Stimulated activated CD4-positive, alpha-beta T cell treated with anti-CD3 and anti-CD28 coated beads, Interleukin-4, amount 100 ng/mL, for 4 hours (primary cell): ENCODE measurements at regions not wholly inside any gene's neighbourhood (a gene's known extent, or its start where the extent isn't known, plus 50 kb on each side); places are given as distances from the start of the nearest gene placed in this dataset.
"Not testable (repeated sequence)": the region's sequence is repeated elsewhere in the genome, so short reads cannot be mapped to it uniquely, and the experiment has no call there.

Experiments
- DNase-seq, 2 experiments: peaks; one replicate each; pipeline ENCODE4 v3.0.0-alpha.2; 2020

DNA sequence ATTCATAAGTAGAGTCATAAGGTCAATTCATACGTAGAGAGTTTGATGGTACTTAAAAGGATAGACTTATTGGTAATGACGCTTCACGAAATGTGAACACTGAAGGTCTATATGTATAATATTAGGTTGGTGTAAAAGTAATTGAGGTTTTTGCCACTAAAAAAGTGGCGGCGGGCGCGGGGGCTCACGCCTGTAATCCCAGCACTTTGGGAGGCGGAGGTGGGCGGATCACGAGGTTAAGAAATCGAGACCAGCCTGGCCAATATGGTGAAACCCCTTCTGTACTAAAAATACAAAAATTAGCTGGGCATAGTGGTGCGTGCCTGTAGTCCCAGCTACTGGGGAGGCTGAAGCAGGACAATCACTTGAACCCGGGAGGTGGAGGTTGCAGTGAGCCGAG is 1721.1 kb downstream of the SUCLG1 start:
- DNase-seq: not testable (repeated sequence)

DNA sequence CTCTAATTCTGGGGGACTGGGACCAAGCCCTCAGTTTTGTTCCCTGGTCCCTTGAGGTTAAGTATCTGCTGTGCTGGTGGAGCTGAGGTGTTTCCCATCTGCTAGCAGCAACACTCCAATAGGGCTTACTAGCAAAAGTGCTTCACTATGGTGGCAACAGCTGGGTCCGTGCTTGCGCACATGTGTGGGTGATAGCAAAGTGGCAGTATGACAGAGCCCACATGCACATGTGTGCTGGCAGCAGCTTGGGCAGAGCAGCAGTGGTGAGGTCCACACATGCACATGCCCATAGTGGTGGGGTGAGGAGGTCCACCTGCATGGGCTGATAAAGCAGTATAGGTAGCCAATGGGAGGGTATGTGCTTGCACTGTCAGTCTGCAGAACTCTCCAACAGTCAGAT is 1723.7 kb downstream of the SUCLG1 start:
- no peak for DNase-seq

DNA sequence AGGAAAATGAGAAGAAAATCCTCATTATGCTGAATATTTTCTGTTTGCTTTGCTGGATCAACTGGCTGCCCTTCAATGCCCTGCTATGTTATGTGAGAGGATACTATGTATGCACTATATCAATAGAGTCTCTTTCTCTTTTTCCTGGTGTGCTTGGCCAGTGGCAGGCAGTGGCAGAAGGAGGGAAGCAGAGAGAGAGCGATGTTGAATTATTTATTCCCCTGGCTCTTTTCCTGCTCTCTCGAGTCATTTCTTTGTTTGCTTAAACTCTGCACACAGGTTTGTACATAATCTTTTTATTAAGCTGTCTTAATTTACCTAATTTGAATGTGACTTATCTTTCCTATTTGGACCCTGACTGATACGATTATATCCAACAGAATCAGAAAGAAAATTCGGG is 1727.3 kb downstream of the SUCLG1 start:
- DNase-seq: no peak

DNA sequence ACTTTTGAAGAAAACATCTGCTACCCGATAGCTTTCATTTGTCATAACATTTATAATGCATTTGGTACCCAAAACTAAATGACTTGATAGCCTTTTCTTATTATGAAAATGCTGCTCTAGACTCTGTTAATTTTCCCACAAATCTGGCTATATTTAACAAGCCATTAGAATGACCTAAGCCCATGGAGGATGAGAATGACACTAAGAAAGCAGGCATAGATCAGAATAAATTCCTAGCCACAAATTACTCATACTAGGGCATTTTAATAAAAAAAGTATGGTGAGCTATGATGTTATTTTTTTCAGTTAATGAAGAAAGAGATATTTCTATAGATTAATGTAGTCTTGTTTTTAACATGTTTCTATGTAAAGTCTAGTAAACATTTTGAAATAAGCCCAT is 1728.3 kb downstream of the SUCLG1 start:
- DNase-seq: no peak

DNA sequence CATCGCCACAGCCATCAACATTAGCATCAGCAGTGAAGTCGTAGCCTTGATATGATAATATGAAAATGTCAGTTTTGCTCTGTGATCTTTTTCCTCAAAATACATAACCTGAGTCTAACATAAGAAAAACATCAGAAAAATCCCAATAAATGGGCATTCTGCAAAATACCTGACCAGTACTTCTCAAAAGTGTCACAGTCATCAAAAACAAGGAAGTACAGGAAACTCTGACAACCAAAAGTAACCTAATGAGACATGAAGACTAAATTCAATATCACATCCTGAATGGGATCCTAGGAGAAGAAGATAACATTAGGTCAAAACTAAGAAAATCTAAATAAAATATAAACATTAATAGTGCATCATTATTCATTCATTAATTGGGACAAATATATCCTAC is 1731.0 kb downstream of the SUCLG1 start:
- DNase-seq: no peak

DNA sequence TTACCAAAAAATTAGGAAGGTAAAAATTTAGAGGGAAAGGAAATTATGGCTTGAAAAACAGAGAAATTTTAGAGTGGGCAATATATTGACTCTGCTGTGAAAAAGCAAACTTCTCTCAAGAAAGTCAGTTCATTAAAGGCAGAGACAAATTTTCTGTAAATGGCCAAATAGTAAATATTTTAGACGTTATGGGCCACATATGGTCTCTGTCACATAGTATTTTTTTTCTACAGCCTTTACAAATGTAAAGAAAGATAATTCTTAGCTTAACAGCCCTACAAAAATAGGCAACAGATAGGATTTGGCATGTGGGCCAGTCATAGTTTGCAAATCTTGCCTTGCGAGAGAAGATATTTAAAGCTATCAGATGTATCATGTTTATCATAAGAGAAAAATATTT is 1750.4 kb downstream of the SUCLG1 start:
- no peak for DNase-seq

DNA sequence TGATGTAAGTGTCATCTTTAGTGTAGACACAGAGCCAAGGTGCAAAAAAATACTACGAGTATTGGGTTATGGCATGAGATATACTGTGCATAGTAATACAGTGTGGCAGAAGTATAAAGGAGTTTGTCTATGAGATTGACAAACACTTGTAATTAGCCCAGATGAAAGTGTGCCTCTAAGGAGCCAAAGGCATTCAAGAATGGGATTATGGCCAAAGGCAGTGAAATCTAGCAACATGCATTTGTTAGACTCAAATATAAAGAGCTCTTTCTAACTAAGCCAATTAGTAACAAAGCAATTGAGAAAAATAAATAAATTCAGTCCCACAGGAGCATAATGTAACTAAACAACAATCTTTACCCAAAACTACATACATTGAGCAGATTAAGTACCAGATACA is 1761.8 kb downstream of the SUCLG1 start:
- DNase-seq: no peak

DNA sequence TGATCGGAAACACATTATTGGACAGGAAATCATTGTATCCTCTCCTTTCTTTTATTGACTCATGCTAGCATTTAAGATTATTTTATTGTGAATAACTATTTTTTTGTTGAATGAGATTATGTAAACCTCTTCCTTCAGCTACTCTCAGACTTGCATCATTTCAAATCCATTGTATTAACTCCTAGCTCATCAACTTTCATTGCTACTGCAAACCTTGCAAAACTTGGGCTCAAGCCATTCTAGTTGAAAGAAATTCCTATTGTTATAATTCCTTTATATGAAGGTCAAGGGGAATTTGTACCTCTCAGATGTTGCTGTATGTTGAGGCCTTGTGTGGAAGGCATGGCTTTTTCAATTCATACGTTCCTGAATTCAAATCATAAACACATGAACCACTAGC is 1764.6 kb downstream of the SUCLG1 start:
- DNase-seq: no peak

DNA sequence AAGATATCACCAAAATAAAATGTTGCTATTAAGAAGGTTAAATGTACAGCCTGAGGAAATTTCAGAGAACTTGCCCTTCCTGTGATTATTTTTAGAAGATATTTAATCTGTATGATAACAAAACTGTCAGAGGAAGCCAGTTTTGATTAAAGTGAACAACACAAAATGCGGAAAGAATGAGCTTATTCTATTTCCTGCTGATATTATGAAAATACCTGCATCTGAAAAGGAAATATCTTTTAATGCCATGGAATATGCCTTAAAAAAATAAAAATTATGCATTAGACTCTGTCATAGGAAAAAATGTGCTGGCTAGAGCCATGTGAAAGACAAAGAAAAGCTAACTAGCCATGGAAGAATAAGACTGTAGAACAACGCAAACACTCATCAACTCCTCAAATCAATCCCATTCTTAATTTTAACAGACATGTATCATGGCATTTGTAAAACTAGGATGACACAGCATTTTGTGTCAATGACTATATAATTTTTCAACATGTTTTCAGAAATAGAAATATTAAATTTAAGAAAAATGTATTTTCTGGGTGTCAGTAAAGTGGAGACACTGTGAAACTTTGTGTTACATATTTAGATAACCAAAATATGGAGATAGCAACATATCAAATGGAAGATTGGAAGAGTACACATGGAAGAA is 1768.2 kb downstream of the SUCLG1 start:
- DNase-seq: no peak

DNA sequence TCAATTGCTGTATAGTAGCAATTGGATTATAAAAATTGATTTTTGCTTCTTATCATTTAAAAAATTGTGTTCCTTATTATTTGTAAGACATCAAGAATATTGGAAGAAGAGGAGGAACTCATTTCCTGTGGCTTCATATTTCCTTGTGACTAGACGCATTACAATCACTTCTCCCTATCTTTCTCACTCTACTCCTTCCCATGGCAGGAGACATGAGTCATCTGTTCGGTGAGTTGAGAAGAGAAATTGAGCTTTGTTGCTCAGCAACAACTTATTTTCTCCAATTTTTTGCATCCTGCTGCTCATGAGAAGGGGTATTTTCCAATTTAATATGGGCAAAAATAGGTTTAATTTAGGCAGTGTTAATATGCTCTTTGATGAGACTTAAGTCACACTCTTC is 1783.9 kb downstream of the SUCLG1 start:
- no peak for DNase-seq

DNA sequence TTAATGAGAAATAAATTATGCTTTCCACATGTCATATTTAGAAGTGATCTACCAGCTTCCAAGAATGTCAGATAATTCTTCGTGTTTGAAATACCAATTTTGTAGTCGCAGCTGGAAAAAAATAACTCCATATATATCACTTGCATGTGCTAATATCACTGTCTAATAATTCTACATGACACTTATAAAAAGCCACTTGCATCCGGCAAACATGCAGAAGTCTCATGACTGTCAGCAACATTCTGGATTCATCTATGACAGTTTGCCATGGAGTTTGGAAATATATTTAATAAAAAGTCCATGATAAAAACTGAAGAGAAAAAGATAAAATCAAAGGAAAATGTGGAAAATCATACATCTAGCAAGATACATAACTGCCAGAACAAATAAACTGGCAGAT is 1784.4 kb downstream of the SUCLG1 start:
- no peak for DNase-seq

DNA sequence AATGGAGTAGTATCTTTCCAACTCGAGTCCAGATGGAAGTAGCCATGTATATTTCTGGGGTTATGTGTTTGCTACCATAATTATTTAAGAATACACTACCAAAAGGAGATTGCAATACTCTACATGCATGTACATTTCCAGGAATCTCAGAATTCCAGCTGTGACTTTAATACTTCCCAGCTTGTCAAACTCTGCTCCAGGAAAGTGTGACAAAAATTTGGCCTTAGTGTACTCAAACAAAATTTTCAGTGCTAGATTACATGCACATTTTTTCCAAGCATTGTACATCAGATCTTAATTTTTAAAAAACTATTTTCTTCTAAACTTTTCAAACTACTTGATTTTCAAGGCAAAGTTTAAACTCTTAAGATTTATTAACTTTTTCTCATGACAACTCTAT is 1791.6 kb downstream of the SUCLG1 start:
- no peak for DNase-seq

DNA sequence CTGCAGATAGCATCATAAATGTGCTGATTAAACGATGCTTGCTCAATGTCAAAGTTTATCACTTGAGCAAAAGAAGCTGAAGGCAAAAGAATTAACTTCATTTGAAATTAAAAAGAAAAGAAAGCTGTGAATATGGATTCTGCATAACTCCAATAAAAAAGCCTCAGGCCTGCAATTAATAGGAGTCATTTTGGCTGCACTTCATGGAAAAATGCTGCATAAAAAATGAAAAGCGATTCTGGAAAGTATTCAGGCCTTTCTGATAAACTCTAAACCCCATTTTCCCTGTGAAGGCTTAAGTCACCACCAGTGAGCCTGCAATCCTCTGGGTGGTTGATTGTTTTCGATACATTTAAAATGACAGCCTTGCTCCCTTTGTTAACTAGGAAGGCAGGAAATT is 1793.4 kb downstream of the SUCLG1 start:
- no peak for DNase-seq

DNA sequence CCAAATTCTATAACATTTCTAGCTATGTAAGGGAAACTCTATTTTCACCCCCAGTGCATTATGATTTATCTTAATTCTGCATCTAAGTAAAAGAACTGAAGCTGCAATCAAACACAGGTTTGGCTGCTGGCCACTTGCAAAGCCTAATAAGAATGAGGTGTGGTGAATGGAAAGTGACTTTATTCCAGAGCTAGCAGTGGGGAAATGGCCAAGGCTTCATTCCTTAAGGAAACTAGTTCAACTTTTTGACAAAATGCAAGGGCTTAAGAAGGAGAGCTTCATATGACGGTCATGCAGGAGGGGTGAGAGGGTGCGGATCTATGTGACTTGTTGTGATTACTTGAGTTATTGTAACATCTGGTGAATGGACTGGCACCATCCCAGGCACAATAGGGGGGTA is 1802.0 kb downstream of the SUCLG1 start:
- DNase-seq: no peak

DNA sequence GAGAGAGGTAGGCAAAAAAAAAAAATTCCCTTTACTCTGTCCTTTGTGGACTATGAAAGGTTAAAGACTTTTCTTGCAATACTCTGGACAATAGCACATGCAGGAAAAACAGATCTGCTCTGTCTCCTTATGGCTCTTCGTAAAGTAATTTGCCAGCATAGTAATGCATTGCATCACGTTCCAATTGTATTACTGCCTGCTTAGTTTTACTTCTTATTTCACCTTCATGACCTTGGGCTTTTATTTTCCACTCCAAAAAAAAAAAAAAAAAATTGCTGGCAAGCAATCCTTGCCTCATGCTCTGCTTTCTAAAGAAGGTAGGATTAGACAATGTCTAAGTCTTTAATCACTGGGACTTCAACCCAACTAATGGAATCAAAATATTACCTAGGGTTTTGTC is 1802.7 kb downstream of the SUCLG1 start:
- DNase-seq: no peak

DNA sequence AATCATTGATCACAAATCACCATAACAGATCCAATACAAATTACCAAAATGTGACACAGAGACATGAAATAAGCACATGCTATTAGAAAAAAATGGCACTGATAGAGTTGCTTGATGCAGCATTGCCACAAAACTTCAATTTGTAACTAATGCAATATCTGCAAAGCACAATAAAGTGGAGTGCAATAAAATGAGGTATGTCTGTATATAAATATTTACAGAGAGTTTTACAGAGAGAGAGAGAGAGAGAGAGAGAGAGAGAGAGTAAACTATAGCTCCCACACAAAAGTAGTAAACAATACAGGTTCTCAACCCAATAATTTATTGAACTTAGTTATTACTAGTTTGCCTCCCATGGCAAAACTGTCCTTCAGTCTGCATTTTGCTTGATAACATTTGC is 1807.0 kb downstream of the SUCLG1 start:
- no peak for DNase-seq

DNA sequence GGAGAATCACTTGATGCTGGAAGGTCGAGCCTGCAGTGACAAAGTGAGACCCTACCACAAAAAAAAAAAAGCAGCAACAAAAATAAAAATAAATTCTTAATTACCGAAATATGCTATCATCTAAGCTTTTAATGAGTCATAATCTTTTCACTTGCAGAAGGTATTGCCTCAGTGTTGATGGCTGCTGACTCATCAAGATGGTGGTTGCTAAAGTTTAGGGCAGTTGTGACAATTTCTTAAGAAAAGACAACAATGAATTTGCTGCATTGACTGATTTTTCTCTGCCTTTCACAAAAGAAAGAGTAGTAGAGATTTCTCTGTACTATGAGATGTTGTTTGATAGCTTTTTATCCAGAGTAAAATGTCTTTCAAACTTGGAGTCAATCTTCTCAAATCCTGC is 1809.0 kb downstream of the SUCLG1 start:
- no peak for DNase-seq

DNA sequence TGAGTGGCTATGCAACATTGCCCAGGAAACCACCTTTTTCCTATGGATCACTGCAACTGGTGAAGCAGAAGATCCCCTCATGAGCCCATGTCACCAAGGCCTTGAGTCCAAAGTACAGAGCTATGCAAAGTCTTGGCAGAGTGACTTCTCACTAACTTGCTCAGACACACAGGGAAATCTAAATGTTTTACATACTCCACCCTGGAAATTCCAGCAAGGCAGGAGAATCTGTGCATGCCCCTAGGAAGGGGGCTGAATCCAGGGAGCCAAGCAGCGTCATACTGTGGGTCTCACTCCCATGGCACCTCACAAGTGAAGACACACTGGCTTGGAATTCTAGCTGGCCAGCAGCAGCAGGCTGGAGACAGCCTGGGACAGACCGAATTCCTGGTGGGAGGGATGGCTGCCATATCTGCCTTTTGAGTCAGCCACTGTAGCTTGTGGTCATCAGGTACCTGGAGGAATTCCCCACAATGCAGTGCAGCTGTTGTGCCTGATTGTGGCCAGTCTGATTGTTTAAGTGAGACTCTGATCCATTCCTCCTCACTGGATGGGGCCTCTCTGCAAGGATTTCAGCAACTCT is 1817.4 kb downstream of the SUCLG1 start:
- DNase-seq: no peak

DNA sequence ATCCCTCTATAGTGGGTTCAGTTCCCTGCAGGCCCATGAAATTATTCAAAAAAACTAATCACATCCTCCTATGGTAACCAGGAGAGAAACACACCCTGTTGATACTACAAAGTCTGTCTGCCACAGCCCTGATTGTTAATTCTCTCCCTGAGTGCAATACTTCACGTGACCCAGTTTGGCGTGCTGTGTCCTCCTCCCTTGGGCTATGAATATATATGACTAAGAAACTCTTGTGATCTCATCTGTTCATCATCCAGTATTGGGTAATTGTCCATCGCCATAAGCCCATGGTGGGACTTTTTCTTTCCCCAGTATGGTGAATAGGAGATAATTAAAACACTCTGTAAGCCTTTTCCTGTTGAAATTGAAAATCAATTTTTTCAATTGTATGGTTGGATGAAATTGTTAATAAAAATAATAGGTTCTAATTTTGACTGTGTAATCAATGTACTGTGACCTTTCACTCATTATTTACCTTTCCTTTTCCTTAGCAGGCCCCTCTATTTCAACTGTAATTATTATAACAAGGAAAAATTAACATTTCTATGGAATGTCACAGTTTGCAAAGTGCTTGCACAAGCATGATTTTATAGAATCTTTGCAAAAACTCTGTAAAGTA is 1822.6 kb downstream of the SUCLG1 start:
- DNase-seq: no peak

DNA sequence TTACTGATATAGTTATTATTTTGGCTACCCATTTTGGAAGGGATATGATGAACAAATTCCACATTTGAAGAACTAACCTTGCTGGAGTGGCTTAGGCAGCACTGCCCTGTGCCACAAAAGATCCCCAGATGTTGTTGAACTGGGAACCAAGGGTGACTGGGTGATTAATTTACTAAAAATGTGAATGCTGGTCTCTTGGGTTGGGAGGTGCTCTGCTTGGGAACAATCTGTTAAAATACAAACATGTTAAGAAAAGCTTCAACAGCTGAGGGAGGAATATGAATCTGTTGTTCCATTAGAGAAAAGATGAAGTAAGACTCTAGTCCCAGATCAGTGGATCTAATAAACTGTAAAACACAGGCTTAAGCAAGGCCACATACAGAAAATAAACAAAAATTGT is 1860.1 kb downstream of the SUCLG1 start:
- no peak for DNase-seq

DNA sequence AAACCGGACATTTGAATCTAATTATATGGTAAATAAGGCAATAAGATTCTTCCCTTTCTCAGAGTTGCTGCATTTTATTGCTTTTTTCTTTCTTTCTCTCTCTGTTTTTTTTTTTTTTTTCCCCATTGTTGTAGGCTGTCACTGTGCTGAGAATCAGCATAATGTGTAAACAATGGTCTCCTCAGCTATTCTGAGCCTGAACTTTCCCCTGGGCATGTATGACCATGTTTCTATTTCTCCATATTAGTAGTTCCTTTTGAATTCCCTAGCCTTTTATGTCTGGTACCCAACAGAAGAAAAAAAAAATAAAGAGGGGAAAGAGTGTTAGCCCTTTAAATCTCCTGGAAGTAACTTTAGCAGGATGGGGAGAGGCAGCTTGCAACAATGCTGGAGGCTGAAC is 1862.5 kb downstream of the SUCLG1 start:
- no peak for DNase-seq

DNA sequence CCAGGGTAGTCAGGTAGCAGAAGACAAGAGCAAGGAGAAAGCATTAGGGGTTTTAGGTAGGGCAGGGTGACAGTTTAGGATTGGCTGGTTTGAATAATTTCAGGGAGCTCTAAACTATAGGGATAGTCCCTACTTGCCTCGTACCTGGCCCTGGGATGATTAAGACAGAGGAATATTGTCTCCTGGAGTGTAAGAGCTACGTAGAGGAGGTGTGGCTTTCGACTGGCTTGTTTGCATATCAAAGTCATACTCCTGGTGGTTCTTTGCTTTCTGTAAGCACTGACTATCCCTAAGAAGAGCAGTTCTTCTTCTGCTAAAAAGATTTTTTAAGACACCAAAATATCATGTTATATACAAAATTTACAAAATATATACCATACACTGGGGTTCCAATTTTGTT is 1867.4 kb downstream of the SUCLG1 start:
- no peak for DNase-seq

DNA sequence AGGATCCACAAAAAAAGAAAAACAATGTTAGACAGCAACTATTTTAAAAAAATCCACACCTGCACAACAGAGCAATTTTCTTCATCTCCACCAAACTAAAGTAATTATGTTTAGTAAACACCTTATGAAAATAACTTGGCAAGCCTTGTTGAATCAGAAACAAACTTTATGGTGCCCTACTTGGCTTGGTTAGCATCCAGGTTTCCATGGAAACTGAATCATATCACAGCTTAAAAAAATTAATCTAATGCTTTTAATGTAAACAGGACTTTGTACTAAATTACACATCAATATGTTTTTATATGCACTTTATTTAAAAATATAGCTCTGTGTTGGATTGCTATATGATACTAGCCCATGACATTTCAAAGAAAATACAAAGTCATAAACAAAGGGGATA is 1882.4 kb downstream of the SUCLG1 start:
- no peak for DNase-seq

DNA sequence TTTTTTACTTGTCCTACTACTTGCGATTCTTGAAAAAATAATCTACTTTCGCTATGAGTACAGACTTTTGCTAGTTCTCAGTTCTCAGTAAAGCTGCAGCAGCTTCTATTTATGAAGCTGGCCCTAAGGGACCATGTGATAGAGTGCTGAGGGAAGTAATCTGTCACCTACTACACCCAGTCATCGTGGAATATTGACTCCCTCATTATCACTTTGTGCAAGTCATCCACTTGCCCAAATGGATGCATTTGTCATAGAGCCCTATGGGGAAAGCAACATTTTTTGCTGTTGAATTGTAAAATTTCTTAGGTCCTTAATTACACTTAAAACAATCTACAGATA is 1919.8 kb downstream of the SUCLG1 start:
- DNase-seq: no peak
